ENCODE measurements at regions not wholly inside any gene's neighbourhood (a gene's known extent, or its start where the extent isn't known, plus 50 kb on each side); places are given as distances from the start of the nearest gene placed in this dataset.

DNA sequence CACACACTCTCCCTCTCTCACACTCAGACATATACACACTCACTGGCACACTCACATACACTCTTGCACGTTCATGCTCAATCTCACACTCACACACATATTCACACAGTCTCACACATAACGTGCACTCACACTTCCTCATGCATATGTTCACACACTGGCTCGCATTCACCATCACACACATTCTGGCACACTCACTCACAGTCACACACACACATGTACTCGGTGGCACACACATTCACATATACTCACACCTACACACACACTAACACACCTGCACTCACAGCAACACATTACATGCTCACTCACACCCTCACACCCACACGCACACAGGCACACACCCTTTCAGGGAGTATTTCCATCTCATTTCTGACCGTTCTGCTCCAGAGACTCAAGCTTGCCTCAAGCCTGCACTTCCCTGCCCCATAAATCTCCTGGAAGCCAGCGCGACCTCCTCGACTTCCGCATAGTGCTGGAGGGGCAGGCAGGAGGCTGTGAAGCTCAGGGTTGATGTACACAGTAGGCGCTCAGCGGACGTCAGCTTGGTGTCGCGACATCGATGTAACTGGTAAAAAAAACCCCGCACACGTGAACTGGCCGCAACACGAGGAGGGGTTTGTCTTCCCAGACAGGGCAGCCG is 66.7 kb upstream of the FOXF1 start:
- DNase-seq (ENCODE audit: low read depth in 3 of 3, low spot score in 2 of 3) = no peak

- DNase-seq (ENCODE audit: low read depth in 3 of 3, low spot score in 2 of 3) = no peak
Measured at GRCh38 chr16:86444261-86444660, 66.1 kb upstream of the FOXF1 start.

DNA sequence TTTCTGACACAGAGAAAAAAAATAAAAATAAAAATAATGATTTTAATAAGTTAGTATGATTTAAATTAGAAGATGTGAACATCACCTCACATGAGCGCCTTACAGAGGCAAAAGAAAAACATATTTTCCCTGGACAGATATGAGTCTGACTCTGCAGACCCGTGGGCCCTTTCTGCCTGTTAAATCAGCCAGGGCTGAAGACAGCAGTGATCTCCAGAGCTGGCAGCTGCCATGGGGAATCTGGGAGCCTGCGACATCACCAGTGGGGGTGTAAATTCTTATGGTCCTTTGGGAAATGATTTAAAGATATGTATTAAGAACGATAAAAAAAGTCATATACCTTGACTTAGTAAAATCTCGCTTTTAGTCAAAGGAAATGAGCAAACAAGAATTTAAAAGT is 65.7 kb upstream of the FOXF1 start:
- no peak for DNase-seq (ENCODE audit: low read depth in 3 of 3, low spot score in 2 of 3)

GRCh38 chr16:86446279-86446678 is 64.0 kb upstream of the FOXF1 start:
- DNase-seq (ENCODE audit: low read depth in 3 of 3, low spot score in 2 of 3) = no peak

GRCh38 chr16:86447228-86447627 is 63.1 kb upstream of the FOXF1 start:
- no peak for DNase-seq (ENCODE audit: low read depth in 3 of 3, low spot score in 2 of 3)

- no peak for DNase-seq (ENCODE audit: low read depth in 3 of 3, low spot score in 2 of 3)
Measured at GRCh38 chr16:86448306-86448890, 61.9 kb upstream of the FOXF1 start.

DNA sequence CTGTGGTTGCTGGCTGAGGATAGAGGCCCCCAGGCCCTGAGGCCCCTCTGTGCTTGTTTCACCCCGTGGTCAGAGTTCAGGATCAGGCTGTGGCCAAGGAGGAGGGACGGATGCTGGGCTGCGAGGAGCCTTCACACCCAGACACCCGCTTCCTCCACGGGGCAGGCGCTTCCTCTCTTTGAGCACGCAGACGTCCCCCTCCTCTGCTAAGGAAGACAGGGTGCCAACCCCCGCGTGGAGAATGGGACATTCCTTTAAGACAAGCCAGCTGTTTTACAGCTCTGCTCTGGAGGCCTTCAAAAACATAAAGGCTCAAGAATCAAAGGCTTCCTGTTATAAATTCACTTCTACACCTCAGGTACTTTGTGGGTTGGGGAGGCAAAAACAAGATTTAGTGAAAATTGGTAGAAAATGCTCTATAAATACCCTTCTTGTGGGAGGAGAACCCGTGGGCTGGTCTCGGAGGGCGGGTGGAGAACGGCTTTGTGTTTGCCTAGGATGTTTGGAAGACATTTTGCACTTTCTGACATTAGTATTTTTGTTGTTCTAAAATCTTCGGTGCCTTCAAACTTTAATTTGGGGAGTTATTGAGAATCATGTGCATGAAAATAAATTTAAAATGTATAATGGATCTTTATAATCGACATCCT is 60.8 kb upstream of the FOXF1 start:
- DNase-seq (ENCODE audit: low read depth in 3 of 3, low spot score in 2 of 3) = peak in 1 of 3 donors; percentile 33

GRCh38 chr16:86450691-86451090 is 59.6 kb upstream of the FOXF1 start:
- DNase-seq (ENCODE audit: low read depth in 3 of 3, low spot score in 2 of 3) = no peak

- no peak for DNase-seq (ENCODE audit: low read depth in 3 of 3, low spot score in 2 of 3)
Measured at GRCh38 chr16:86452451-86452850, 57.9 kb upstream of the FOXF1 start.

GRCh38 chr16:86455116-86455515 is 55.2 kb upstream of the FOXF1 start:
- no peak for DNase-seq (ENCODE audit: low read depth in 3 of 3, low spot score in 2 of 3)

- DNase-seq (ENCODE audit: low read depth in 3 of 3, low spot score in 2 of 3) = no peak
Measured at GRCh38 chr16:86455640-86456039, 54.7 kb upstream of the FOXF1 start.

DNA sequence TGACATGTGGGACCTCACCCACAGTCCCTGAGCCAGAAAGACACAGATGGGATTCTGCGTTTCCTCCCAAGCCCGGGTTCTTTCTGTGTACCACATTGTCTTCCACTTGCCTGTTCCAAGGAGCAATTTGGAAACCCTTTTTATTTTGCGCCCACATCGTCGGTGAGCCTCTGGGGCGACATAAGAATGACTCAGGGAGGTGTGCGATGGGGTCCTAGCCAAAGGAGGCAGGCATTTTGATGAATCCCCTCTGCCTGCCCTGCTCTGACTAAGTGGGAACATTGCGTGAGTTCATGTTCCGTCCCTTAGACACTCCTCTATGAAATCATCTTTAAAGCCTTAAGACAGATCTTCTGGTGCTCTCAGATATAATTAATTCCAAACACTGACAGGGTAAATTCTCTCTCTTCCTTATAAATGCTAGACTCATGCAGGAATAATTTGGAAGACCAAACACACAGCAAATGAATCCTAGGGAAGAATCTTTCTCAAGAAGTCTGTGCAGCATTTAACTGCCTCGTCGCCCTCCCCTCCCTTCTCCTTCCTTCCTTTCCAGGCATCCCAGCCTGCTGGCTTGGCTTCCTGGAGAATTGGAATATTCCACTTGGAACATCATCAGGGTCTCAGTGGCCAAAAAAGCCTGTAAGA is 52.7 kb upstream of the FOXF1 start:
- no peak for DNase-seq (ENCODE audit: low read depth in 3 of 3, low spot score in 2 of 3)

DNA sequence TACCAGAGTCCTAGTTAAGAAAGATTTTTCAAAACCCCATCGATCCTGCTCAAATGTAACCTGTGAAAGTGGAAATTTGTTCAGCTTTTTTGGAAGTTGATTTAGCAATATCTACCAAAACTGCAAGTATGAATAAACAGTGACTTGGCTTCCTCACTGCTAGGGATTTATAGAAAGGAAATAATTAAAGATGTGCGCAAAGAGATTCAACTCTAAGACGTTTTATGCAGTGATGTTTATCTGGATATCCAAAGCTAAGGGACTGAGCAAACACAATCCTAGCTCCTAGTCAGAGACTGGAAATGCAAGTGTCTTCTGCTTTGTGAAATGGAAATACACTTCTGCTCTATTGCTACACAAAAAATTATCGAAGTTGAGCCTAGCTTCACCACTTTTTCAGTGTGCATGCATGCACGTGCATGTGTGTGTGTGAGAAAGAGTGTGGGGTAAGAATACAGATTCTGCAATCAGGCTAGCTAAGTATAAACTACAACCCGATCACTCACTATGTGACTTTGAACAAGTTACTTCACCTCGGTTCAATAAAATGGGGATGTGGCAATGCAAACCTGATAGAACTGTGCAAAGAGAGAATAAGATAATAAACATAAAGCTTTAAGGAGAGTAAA is 52.1 kb upstream of the FOXF1 start:
- DNase-seq (ENCODE audit: low read depth in 3 of 3, low spot score in 2 of 3) = no peak

- no peak for DNase-seq (ENCODE audit: low read depth in 3 of 3, low spot score in 2 of 3)
Measured at GRCh38 chr16:86459266-86459665, 51.1 kb upstream of the FOXF1 start.

Measured in right renal cortex interstitium (tissue), 3 donors.